IMR-90 (cell line): ENCODE measurements at regions not wholly inside any gene's neighbourhood (a gene's known extent, or its start where the extent isn't known, plus 50 kb on each side); places are given as distances from the start of the nearest gene placed in this dataset.

Experiments
- ATAC-seq: fragments of 200-7000 bp; cut with Tn5 transposase; 2 replicates; pipeline ENCODE4 v1.9.1; 2020; ENCODE audit warnings: low read depth, mild to moderate bottlenecking, moderate library complexity
- BruUV-seq: library from RNA; stranded (reverse); fragments of 400-500 nt; replicated peaks from 2 replicates; lab custom pipeline; 2021; lab: Mats Ljungman, UMichigan
- CTCF ChIA-PET: fragments of 300-600 bp; formaldehyde crosslinking; extraction: SDS; loops from one replicate; lab custom pipeline; 2021; ENCODE audit warnings: antibody characterized with exemption; lab: Yijun Ruan, JAX
- POLR2A ChIA-PET: fragments of 300-600 bp; sonication (Branson Sonifier 250); formaldehyde crosslinking; loops from one replicate; lab custom pipeline; 2022; ENCODE audit warnings: antibody characterized with exemption; ENCODE audit not compliant: unreplicated experiment; lab: Charles Lee
- DNase-seq: peaks from one replicate; pipeline ENCODE4 v3.0.0; 2013
- H2AFZ ChIP-seq: replicated peaks from 2 replicates; pipeline ENCODE3; 2013; ENCODE audit warnings: low read length, mild to moderate bottlenecking; ENCODE audit not compliant: poor library complexity
- H2AK5ac ChIP-seq: 2 replicates; pipeline ENCODE4 v1.6.1; 2013; ENCODE audit warnings: low read depth, low read length, inconsistent platforms
- H2AK9ac ChIP-seq: replicated peaks from 2 replicates; pipeline ENCODE3; 2013; ENCODE audit warnings: mild to moderate bottlenecking, low read depth, low read length, moderate library complexity; ENCODE audit not compliant: poor library complexity
- H2BK120ac ChIP-seq: 2 replicates; pipeline ENCODE4 v1.6.1; 2013; ENCODE audit warnings: low read depth, low read length, inconsistent platforms
- H2BK15ac ChIP-seq: 3 replicates; pipeline ENCODE4 v1.6.1; 2013; ENCODE audit warnings: low read depth, low read length, inconsistent platforms
- H2BK20ac ChIP-seq: 2 replicates; pipeline ENCODE4 v1.6.1; 2013; ENCODE audit warnings: low read depth, mild to moderate bottlenecking, inconsistent platforms, low read length, moderate library complexity
- H2BK5ac ChIP-seq: 2 replicates; pipeline ENCODE4 v1.6.1; 2013; ENCODE audit warnings: mild to moderate bottlenecking, low read depth, low read length, inconsistent platforms; ENCODE audit not compliant: poor library complexity, severe bottlenecking
- H3K14ac ChIP-seq: replicated peaks from 2 replicates; pipeline ENCODE4 v1.6.1; 2013; ENCODE audit warnings: low read depth, low read length, inconsistent platforms
- H3K18ac ChIP-seq: 2 replicates; pipeline ENCODE4 v1.6.1; 2013; ENCODE audit warnings: low read depth, low read length, control low read depth
- H3K23ac ChIP-seq: 2 replicates; pipeline ENCODE4 v1.6.1; 2013; ENCODE audit warnings: low read depth, low read length, inconsistent platforms
- H3K27ac ChIP-seq: 2 replicates; pipeline ENCODE4 v1.5.1; 2013; ENCODE audit warnings: mild to moderate bottlenecking, control low read depth, low read length; ENCODE audit not compliant: insufficient read depth
- H3K27me3 ChIP-seq: 2 replicates; pipeline ENCODE4 v1.6.1; 2013; ENCODE audit warnings: low read length; ENCODE audit not compliant: control insufficient read depth, insufficient read depth
- H3K36me3 ChIP-seq: 2 replicates; pipeline ENCODE4 v1.6.1; 2013; ENCODE audit warnings: low read length, mixed read lengths; ENCODE audit not compliant: control insufficient read depth, insufficient read depth
- H3K4ac ChIP-seq: 2 replicates; pipeline ENCODE4 v1.6.1; 2013; ENCODE audit warnings: low read depth, low read length, inconsistent platforms
- H3K4me1 ChIP-seq: 2 replicates; pipeline ENCODE4 v1.6.1; 2013; ENCODE audit warnings: low read length, mixed read lengths; ENCODE audit not compliant: control insufficient read depth, insufficient read depth
- H3K4me2 ChIP-seq: 2 replicates; pipeline ENCODE4 v1.6.1; 2013; ENCODE audit warnings: low read depth, mild to moderate bottlenecking, control low read depth, low read length, moderate library complexity
- H3K4me3 ChIP-seq: 2 replicates; pipeline ENCODE4 v1.5.1; 2013; ENCODE audit warnings: low read depth, mild to moderate bottlenecking, control low read depth, low read length, moderate library complexity; ENCODE audit not compliant: insufficient read depth
- H3K56ac ChIP-seq: 2 replicates; pipeline ENCODE4 v1.6.1; 2013; ENCODE audit warnings: low read length, inconsistent platforms; ENCODE audit not compliant: insufficient read depth; ENCODE audit errors: extremely low read depth
- H3K79me1 ChIP-seq, 2 experiments: 2 replicates each; pipeline ENCODE4 v1.6.1; 2013; ENCODE audit warnings: low read length in 2 of 2, inconsistent platforms in 1 of 2, low read depth in 1 of 2
- H3K9ac ChIP-seq: 2 replicates; pipeline ENCODE4 v1.6.1; 2013; ENCODE audit warnings: low read depth, low read length, control low read depth
- H3K9me1 ChIP-seq: 2 replicates; pipeline ENCODE4 v1.6.1; 2013; ENCODE audit warnings: low read length, inconsistent platforms; ENCODE audit not compliant: insufficient read depth
- H3K9me3 ChIP-seq: 2 replicates; pipeline ENCODE4 v1.6.1; 2013; ENCODE audit warnings: low read length; ENCODE audit not compliant: control insufficient read depth, insufficient read depth
- H4K20me1 ChIP-seq: 2 replicates; pipeline ENCODE4 v1.6.1; 2013; ENCODE audit warnings: low read length, inconsistent platforms; ENCODE audit not compliant: insufficient read depth
- H4K5ac ChIP-seq: 2 replicates; pipeline ENCODE4 v1.6.1; 2013; ENCODE audit warnings: mild to moderate bottlenecking, low read depth, low read length, control low read depth
- H4K8ac ChIP-seq, 2 experiments: 2 replicates each; pipeline ENCODE4 v1.6.1; 2013; ENCODE audit warnings: low read depth in 2 of 2, low read length in 2 of 2, control low read depth in 1 of 2, inconsistent platforms in 1 of 2
- H4K91ac ChIP-seq: 2 replicates; pipeline ENCODE4 v1.6.1; 2013; ENCODE audit warnings: low read depth, low read length, inconsistent platforms; ENCODE audit not compliant: insufficient read depth
- BHLHE40 ChIP-seq: fragments of 150-350 bp; IDR thresholded peaks from 2 replicates; pipeline ENCODE4 v1.6.1; 2016; ENCODE audit warnings: mild to moderate bottlenecking, low read depth, low read length
- CEBPB ChIP-seq: IDR thresholded peaks from 2 replicates; pipeline ENCODE4 v1.6.1; 2012; ENCODE audit warnings: low read depth, low read length, improper control_type of control experiment
- FOS ChIP-seq: fragments of 150-350 bp; IDR thresholded peaks from 2 replicates; pipeline ENCODE4 v1.6.1; 2016; ENCODE audit warnings: low read depth, low read length
- MAFK ChIP-seq: IDR thresholded peaks from 2 replicates; pipeline ENCODE4 v1.6.1; 2012; ENCODE audit warnings: low read depth, low read length, improper control_type of control experiment
- MAZ ChIP-seq: IDR thresholded peaks from 2 replicates; pipeline ENCODE4 v1.6.1; 2012; ENCODE audit warnings: low read depth, mild to moderate bottlenecking, low read length, improper control_type of control experiment, moderate library complexity, borderline replicate concordance
- NFE2L2 ChIP-seq: fragments of 150-350 bp; IDR thresholded peaks from 2 replicates; pipeline ENCODE4 v1.6.1; 2016; ENCODE audit warnings: low read depth, mild to moderate bottlenecking, low read length
- POLR2A ChIP-seq: IDR thresholded peaks from 2 replicates; pipeline ENCODE4 v1.6.1; 2012; ENCODE audit warnings: mild to moderate bottlenecking, low read depth, low read length
- RAD21 ChIP-seq: IDR thresholded peaks from 2 replicates; pipeline ENCODE4 v1.6.1; 2012; ENCODE audit warnings: low read length, improper control_type of control experiment
- SMC3 ChIP-seq: fragments of 150-350 bp; IDR thresholded peaks from 2 replicates; pipeline ENCODE4 v1.6.1; 2016; ENCODE audit warnings: low read depth, mild to moderate bottlenecking, antibody characterized with exemption, low read length, moderate library complexity
- USF2 ChIP-seq: fragments of 150-350 bp; IDR thresholded peaks from 2 replicates; pipeline ENCODE4 v1.6.1; 2017; ENCODE audit warnings: mild to moderate bottlenecking, antibody characterized with exemption, low read length, low read depth
- WGBS, 2 experiments: methylation state at CpG; one replicate each; pipeline versions ENCODE4 v1.1.5 to v1.1.7; 2013; ENCODE audit warnings: missing lambda C conversion rate in 2 of 2; ENCODE audit not compliant: insufficient read length in 1 of 2; ENCODE audit errors: extremely low coverage in 2 of 2; 5-methylcytosine and 5-hydroxymethylcytosine counted together
- dilution Hi-C: fragments of 300-500 bp; cut with HindIII; formaldehyde crosslinking; loops from one replicate; pipeline ENCODE4 v1.14.3; 2018; ENCODE audit warnings: low sequenced_read_pairs; ENCODE audit not compliant: unreplicated experiment
- in situ Hi-C: fragments of 300-500 bp; cut with MboI; formaldehyde crosslinking; loops from 3 replicates; pipeline ENCODE4 v1.14.3; 2019; ENCODE audit warnings: low sequenced_read_pairs, inconsistent platforms, mixed read lengths
- intact Hi-C: fragments of 100-400 bp; cut with micrococcal nuclease; formaldehyde crosslinking; loops from 2 replicates; pipeline ENCODE4 v1.10.0; 2022
- TF ChIP-seq, protein P1 (sequence below): fragments of 150-350 bp; IDR thresholded peaks from 2 replicates; pipeline ENCODE4 v1.6.1; 2016; ENCODE audit warnings: low read depth, mild to moderate bottlenecking, low read length, moderate library complexity, borderline replicate concordance

DNA sequence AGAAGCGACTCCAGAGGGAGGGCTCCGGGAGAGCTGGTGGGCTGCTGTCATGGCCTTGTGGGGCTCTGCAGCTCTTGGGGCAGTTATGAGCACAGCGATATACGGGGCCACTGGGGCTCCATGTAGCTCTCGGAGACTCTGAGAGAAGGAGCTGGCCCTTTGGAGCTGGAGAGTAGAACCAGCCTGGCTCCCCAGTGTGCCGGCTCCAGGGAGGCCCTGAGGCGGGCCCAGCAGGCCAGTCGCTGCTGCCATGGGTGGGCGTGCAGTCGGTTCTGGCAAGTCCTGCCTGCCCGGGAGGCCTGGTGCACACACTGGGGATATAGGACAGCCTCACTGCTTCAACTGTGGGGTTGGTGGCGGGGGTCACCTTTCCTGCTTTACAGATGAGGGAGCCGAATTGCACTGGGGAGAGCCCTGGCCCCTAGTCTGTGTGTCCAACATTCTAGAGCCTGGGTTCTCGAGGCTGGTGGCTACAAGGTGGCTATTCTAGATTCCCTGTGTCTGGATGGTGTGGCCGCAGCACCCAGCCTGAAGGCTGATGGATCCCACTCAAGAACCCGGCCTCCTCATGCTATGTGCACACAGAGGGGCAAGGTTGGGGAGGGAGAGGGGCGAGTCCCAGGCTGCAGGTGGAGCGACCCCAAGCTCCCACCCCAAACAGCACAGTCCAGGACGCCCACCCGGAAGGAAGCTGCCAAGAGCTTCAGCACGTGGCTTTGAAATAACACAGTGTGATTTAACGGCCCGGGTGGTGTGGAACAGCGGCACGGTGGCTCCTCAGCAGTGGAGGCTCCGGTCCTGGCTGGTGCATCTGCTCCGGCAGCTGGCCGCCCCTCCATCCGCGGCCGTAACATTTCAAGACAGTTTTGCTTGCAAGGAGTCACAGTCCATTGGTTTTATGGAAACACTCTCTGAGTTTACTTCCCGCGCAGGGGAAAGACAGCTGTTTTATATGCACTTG is 188.3 kb upstream of the C14orf180 start:
- H3K4me2 ChIP-seq: no peak overlapping the region
- H4K20me1 ChIP-seq: no peaks in the 10 kb centered on the region
- H3K4me1 ChIP-seq: no peaks in the 10 kb centered on the region
- ATAC-seq: no peak
- no peak overlapping the region for H2AK9ac ChIP-seq
- H3K4me3 ChIP-seq: no peak overlapping the region
- peaks cover 49% of the 10 kb centered on the region for H3K9me3 ChIP-seq
- no TSS peak for BruUV-seq
- H4K8ac ChIP-seq: no peak overlapping the region
- H4K91ac ChIP-seq: no peak overlapping the region
- H3K27ac ChIP-seq: no peak overlapping the region
- H2BK20ac ChIP-seq: no peak overlapping the region
- no peak overlapping the region for H2BK5ac ChIP-seq
- in situ Hi-C loops (no loop called here), dilution Hi-C loops (no loop called here), intact Hi-C loops (no loop called here)
- no peak overlapping the region for H3K56ac ChIP-seq
- no peak overlapping the region for H2BK15ac ChIP-seq
- no peaks in the 10 kb centered on the region for H3K27me3 ChIP-seq
- H3K36me3 ChIP-seq: no peaks in the 10 kb centered on the region
- H2AK5ac ChIP-seq: no peak overlapping the region
- H3K4ac ChIP-seq: no peak overlapping the region
- no peak overlapping the region for H2AFZ ChIP-seq
- H2BK120ac ChIP-seq: no peak overlapping the region
- no peak overlapping the region for H3K9ac ChIP-seq
- CTCF ChIA-PET: no interaction called here
- H3K18ac ChIP-seq: no peak overlapping the region
- H4K5ac ChIP-seq: no peak overlapping the region
- H3K23ac ChIP-seq: no peak overlapping the region
- WGBS, 2 experiments: 47% methylated on average over 16 of the region's 33 CpGs; no CpG with 5 or more reads in 1 of the 2 experiments
- no peaks in the 10 kb centered on the region for H3K9me1 ChIP-seq
- POLR2A ChIA-PET: no interaction called here
- H3K14ac ChIP-seq: no peak overlapping the region
- TF ChIP-seq CEBPB (no peak), FOS (no peak), NFE2L2 (no peak), MAZ (no peak), RAD21 (no peak), MAFK (no peak), BHLHE40 (no peak), POLR2A (no peak), SMC3 (no peak), USF2 (no peak)
- TF ChIP-seq, protein P1, sequence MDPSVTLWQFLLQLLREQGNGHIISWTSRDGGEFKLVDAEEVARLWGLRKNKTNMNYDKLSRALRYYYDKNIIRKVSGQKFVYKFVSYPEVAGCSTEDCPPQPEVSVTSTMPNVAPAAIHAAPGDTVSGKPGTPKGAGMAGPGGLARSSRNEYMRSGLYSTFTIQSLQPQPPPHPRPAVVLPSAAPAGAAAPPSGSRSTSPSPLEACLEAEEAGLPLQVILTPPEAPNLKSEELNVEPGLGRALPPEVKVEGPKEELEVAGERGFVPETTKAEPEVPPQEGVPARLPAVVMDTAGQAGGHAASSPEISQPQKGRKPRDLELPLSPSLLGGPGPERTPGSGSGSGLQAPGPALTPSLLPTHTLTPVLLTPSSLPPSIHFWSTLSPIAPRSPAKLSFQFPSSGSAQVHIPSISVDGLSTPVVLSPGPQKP: no peak
- no peaks in the 10 kb centered on the region for H3K79me1 ChIP-seq
- DNase-seq: no peak
